ENCODE measurements at regions not wholly inside any gene's neighbourhood (a gene's known extent, or its start where the extent isn't known, plus 50 kb on each side); places are given as distances from the start of the nearest gene placed in this dataset.
"Not testable (repeated sequence)": the region's sequence is repeated elsewhere in the genome, so short reads cannot be mapped to it uniquely, and the experiment has no call there.

- Histone ChIP-seq H3K4me1 (replicated peaks in 1 of 4; ENCODE audit: control insufficient read depth in 3 of 4, insufficient read depth in 4 of 4, low read length in 3 of 4) (peaks cover 0 to 16% (median 7%) of the 10 kb centered on the region in 4 experiments; a peak in 5 of 7 replicates), H2BK12ac (ENCODE audit: low read depth, low read length) (peak overlapping the region; percentile 87; the same call in 1 of the 2 replicates), H2AK5ac (ENCODE audit: low read depth, low read length) (peak overlapping the region; percentile 53; the same call in 1 of the 2 replicates), H2BK5ac (ENCODE audit: low read depth, low read length) (0 out of 2 replicates have a peak overlapping the region, but pooled peaks have one; percentile 95)
- FAIRE-seq; H3K9ac ChIP-seq (replicated peaks in 1 of 4; ENCODE audit: extremely low read depth in 1 of 4, low read depth in 3 of 4, low read length in 3 of 4); H2BK120ac ChIP-seq (replicated peaks; ENCODE audit: low read depth, low read length); POLR2A ChIA-PET (ENCODE audit: partially characterized antibody); DNase-seq (ENCODE audit: low read depth in 1 of 2, low spot score in 2 of 2); H4K5ac ChIP-seq (ENCODE audit: insufficient read length, low read depth, low read length); H3K9me3 ChIP-seq (ENCODE audit: insufficient read depth in 2 of 2, low read depth in 1 of 2, low read length in 1 of 2); H3K36me3 ChIP-seq (ENCODE audit: control insufficient read depth in 2 of 4, insufficient read depth in 4 of 4, low read length in 3 of 4); H3K23ac ChIP-seq (ENCODE audit: insufficient read length); H2AFZ ChIP-seq (ENCODE audit: low read length); H3K79me1 ChIP-seq (ENCODE audit: low read depth, low read length); H4K8ac ChIP-seq (ENCODE audit: extremely low read depth, insufficient read depth, low read length); H3K4ac ChIP-seq (replicated peaks; ENCODE audit: insufficient read length, low read depth, low read length); H3K4me2 ChIP-seq (ENCODE audit: insufficient read depth in 1 of 2, low read depth in 2 of 2, low read length in 2 of 2); H3K23me2 ChIP-seq (ENCODE audit: low read depth, low read length); H3K18ac ChIP-seq (ENCODE audit: extremely low read depth, low read length); H3K27ac ChIP-seq (ENCODE audit: low read depth, low read length); H3K79me2 ChIP-seq (ENCODE audit: control insufficient read depth in 1 of 2, insufficient read depth in 2 of 2, low read length in 2 of 2); H4K20me1 ChIP-seq (replicated peaks in 1 of 2; ENCODE audit: control insufficient read depth in 1 of 2, insufficient read depth in 2 of 2, low read length in 2 of 2); H3K4me3 ChIP-seq (ENCODE audit: extremely low read depth in 1 of 4, insufficient read depth in 2 of 4, low read depth in 3 of 4, low read length in 4 of 4); H2BK20ac ChIP-seq (ENCODE audit: low read length); H3K56ac ChIP-seq (replicated peaks; ENCODE audit: insufficient read length, low read depth, low read length); H3K27me3 ChIP-seq (replicated peaks in 1 of 4; ENCODE audit: control insufficient read depth in 3 of 4, extremely low read depth in 1 of 4, insufficient read depth in 3 of 4, low read length in 3 of 4); H2BK15ac ChIP-seq (ENCODE audit: low read length); H3K14ac ChIP-seq (ENCODE audit: insufficient read length); H4K91ac ChIP-seq (replicated peaks; ENCODE audit: insufficient read length, low read length): not testable (repeated sequence)
- CTCF ChIA-PET (ENCODE audit: partially characterized antibody), result interaction anchor here (0.6 to 0.9 kb wide), 5 partner anchors 10 to 172 kb away, joined by 3 read pairs; no protein-coding TSS in a partner anchor
- 85% methylated on average over 4 of the region's 13 CpGs; no CpG with 5 or more reads in 1 of the 2 experiments for WGBS, 2 experiments (ENCODE audit: extremely low coverage in 1 of 2, insufficient coverage in 1 of 2, insufficient read length in 1 of 2, insufficient replicate concordance in 2 of 2, low coverage in 1 of 2, low lambda C conversion rate in 2 of 2, missing lambda C conversion rate in 1 of 2)
Observed at GRCh38 chr9:136598390-136599073, 52.7 kb upstream of the NOTCH1 start.
